ENCODE measurements at regions not wholly inside any gene's neighbourhood (a gene's known extent, or its start where the extent isn't known, plus 50 kb on each side); places are given as distances from the start of the nearest gene placed in this dataset.

DNA sequence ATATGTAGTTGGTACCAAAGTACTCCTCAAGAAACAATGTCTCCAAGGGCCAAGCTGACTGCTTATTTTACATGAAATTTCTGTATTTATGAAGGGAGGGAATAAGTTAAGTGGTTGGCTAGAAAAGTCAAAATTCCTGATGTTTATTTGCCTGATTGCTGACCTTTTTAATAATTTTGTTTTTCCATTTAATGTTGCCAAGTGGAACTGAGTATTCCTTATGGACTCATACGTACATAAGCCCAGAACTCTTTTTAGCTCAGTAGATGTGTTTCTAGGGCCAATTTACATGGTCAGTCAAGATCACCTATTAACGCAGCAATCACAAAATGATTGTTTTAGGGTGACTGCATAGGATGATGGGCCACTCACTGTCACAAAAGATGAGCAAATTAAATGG is 78.3 kb upstream of the FZD8 start:
- Histone ChIP-seq H3K4me1 (ENCODE audit: insufficient read depth, low read length, poor library complexity, severe bottlenecking) (no peaks in the 10 kb centered on the region), H3K9me2 (replicated peaks; ENCODE audit: low read depth, low read length) (no peaks in the 10 kb centered on the region), H3K36me3 (ENCODE audit: insufficient read depth, low read length) (no peaks in the 10 kb centered on the region), H3K4me2 (ENCODE audit: low read depth, low read length, poor library complexity, severe bottlenecking) (no peak overlapping the region), H3K79me2 (ENCODE audit: insufficient read depth, low read length) (no peaks in the 10 kb centered on the region), H3K4me3 (ENCODE audit: low read length, poor library complexity, severe bottlenecking) (no peak overlapping the region), H3K27me3 (ENCODE audit: insufficient read depth, low read length, poor library complexity, severe bottlenecking) (no peaks in the 10 kb centered on the region), H3F3A (ENCODE audit: low read depth) (no peaks in the 10 kb centered on the region), H3K9ac (ENCODE audit: low read depth, low read length, poor library complexity, severe bottlenecking) (no peak overlapping the region), H2AFZ (ENCODE audit: low read length) (no peak overlapping the region), H4K20me1 (ENCODE audit: insufficient read depth, low read length, poor library complexity, severe bottlenecking) (no peaks in the 10 kb centered on the region), H3K9me3 (ENCODE audit: insufficient read depth, low read depth, low read length) (no peaks in the 10 kb centered on the region)
- TF ChIP-seq CTCF (conservative IDR thresholded peaks at IDR 0.05; ENCODE audit: low read length) = no peak
- no peak for TF ChIP-seq EZH2phosphoT487 (IDR thresholded peaks at IDR 0.05; ENCODE audit: borderline replicate concordance)

DNA sequence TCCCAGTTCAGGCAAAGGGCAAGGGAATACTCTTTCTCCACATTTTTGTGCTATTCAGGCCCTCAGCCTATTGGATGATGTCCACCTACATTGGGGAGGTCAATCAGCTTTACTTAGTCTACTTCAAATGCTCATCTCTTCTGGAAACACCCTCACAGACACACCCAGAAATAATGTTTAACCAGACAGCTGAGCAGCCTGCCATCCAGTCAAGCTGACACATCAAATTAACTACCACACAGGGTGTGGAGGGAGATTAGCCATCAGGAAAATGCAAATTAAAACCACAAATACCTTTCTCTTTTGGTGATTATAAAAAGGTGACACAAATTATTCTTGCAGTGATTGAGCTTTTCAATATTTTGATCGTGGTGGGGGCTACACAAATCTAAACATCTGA is 74.7 kb upstream of the FZD8 start:
- no peak overlapping the region for H3K4me2 ChIP-seq (ENCODE audit: low read depth, low read length, poor library complexity, severe bottlenecking)
- no peaks in the 10 kb centered on the region for H3K4me1 ChIP-seq (ENCODE audit: insufficient read depth, low read length, poor library complexity, severe bottlenecking)
- H3F3A ChIP-seq (ENCODE audit: low read depth) = no peaks in the 10 kb centered on the region
- no peak overlapping the region for H3K4me3 ChIP-seq (ENCODE audit: low read length, poor library complexity, severe bottlenecking)
- no peaks in the 10 kb centered on the region for H3K27me3 ChIP-seq (ENCODE audit: insufficient read depth, low read length, poor library complexity, severe bottlenecking)
- H3K36me3 ChIP-seq (ENCODE audit: insufficient read depth, low read length) = no peaks in the 10 kb centered on the region
- H4K20me1 ChIP-seq (ENCODE audit: insufficient read depth, low read length, poor library complexity, severe bottlenecking) = no peaks in the 10 kb centered on the region
- no peak overlapping the region for H3K9ac ChIP-seq (ENCODE audit: low read depth, low read length, poor library complexity, severe bottlenecking)
- no peak overlapping the region for H2AFZ ChIP-seq (ENCODE audit: low read length)
- no peaks in the 10 kb centered on the region for H3K79me2 ChIP-seq (ENCODE audit: insufficient read depth, low read length)
- TF ChIP-seq EZH2phosphoT487 (IDR thresholded peaks at IDR 0.05; ENCODE audit: borderline replicate concordance) = no peak
- TF ChIP-seq CTCF (conservative IDR thresholded peaks at IDR 0.05; ENCODE audit: low read length) = no peak
- no peaks in the 10 kb centered on the region for H3K9me2 ChIP-seq (replicated peaks; ENCODE audit: low read depth, low read length)
- H3K9me3 ChIP-seq (ENCODE audit: insufficient read depth, low read depth, low read length) = no peaks in the 10 kb centered on the region; the same call in 1 of the 2 replicates

DNA sequence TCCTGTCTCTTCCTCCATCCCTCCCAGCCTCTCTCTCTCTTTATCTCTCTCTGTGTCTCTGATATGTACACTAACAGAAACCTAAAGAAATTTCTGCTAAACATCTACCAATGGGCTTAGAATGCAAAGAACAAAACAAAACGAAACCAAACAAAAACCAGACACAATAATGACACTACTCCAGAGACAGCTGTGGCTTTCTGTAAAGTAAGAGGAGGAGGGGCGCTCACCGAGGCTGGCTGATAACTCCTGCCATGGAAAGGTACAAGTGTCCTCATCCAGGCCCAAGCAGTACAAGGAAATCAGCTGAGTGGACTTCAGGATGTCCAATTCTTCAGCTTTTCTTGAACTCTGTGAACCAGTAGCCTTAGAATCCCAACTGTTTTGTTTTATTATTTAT is 70.4 kb upstream of the FZD8 start:
- H3K4me3 ChIP-seq (ENCODE audit: low read length, poor library complexity, severe bottlenecking) = no peak overlapping the region
- no peak overlapping the region for H3K9ac ChIP-seq (ENCODE audit: low read depth, low read length, poor library complexity, severe bottlenecking)
- no peaks in the 10 kb centered on the region for H3F3A ChIP-seq (ENCODE audit: low read depth)
- H3K9me2 ChIP-seq (replicated peaks; ENCODE audit: low read depth, low read length) = no peaks in the 10 kb centered on the region
- H3K4me2 ChIP-seq (ENCODE audit: low read depth, low read length, poor library complexity, severe bottlenecking) = no peak overlapping the region
- H2AFZ ChIP-seq (ENCODE audit: low read length) = no peak overlapping the region
- H3K27me3 ChIP-seq (ENCODE audit: insufficient read depth, low read length, poor library complexity, severe bottlenecking) = no peaks in the 10 kb centered on the region
- H3K79me2 ChIP-seq (ENCODE audit: insufficient read depth, low read length) = no peaks in the 10 kb centered on the region
- no peaks in the 10 kb centered on the region; the same call in 1 of the 2 replicates for H3K9me3 ChIP-seq (ENCODE audit: insufficient read depth, low read depth, low read length)
- H3K36me3 ChIP-seq (ENCODE audit: insufficient read depth, low read length) = no peaks in the 10 kb centered on the region
- H4K20me1 ChIP-seq (ENCODE audit: insufficient read depth, low read length, poor library complexity, severe bottlenecking) = no peaks in the 10 kb centered on the region
- no peaks in the 10 kb centered on the region for H3K4me1 ChIP-seq (ENCODE audit: insufficient read depth, low read length, poor library complexity, severe bottlenecking)
- TF ChIP-seq EZH2phosphoT487 (IDR thresholded peaks at IDR 0.05; ENCODE audit: borderline replicate concordance) (no peak), CTCF (conservative IDR thresholded peaks at IDR 0.05; ENCODE audit: low read length) (no peak)

Measured in Loucy (cell line).